ENCODE measurements at regions not wholly inside any gene's neighbourhood (a gene's known extent, or its start where the extent isn't known, plus 50 kb on each side); places are given as distances from the start of the nearest gene placed in this dataset.

DNA sequence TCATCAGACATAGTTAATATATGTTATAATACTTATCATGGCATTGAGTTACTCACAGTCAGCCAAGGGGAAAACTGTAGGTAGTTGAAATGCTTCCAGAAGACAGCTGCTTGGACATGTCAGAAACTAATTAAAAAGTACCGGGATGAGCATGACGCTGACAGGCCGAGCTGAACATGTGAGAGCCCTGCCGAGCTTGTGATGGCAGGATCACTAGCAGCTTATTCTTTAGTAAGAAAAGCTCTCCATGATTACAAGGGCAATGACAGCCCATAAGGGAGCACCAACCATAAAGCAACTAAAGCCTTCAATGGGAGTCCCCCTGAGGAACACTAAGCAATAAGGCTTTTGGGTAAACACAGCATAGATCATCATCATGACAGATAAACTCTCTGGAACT is 435.6 kb downstream of the TLL1 start:
- intact Hi-C loops (cut with DNase I, micrococcal nuclease), result no loop called here
- no peak overlapping the region for H3K4me3 ChIP-seq
- TF ChIP-seq CTCF (IDR thresholded peaks at IDR 0.05), result no peak
- no peaks in the 10 kb centered on the region for H3K9me3 ChIP-seq
- H3K4me1 ChIP-seq (ENCODE audit: low read depth), result no peaks in the 10 kb centered on the region
- no peak for DNase-seq
- no peak for ATAC-seq
- H3K36me3 ChIP-seq (ENCODE audit: low read depth), result no peaks in the 10 kb centered on the region

DNA sequence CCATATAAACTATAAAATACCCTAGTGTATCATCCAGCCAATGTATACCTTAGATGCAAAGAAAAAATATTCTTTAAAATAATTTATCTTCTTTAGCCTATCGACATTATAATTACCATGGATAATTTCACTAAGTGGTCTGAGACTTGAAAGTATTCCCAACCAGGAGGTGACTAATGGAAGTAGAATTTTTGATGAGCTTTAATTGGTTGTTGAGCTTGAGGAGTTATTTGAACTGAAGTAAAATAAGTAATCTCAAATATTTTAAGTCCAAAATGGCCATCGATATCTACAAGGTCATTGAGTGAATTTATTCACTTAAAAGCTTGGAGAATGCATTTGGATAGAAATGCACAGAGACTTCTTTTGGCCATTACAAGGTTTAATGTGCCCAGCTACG is 436.2 kb downstream of the TLL1 start:
- no peak for TF ChIP-seq CTCF (IDR thresholded peaks at IDR 0.05)
- DNase-seq (no peak), ATAC-seq (no peak)
- Histone ChIP-seq H3K4me3 (no peak overlapping the region), H3K36me3 (ENCODE audit: low read depth) (no peaks in the 10 kb centered on the region), H3K4me1 (ENCODE audit: low read depth) (no peaks in the 10 kb centered on the region), H3K9me3 (no peaks in the 10 kb centered on the region)
- intact Hi-C loops (cut with DNase I, micrococcal nuclease), result no loop called here

- no peak for ATAC-seq
- no peak for TF ChIP-seq CTCF (IDR thresholded peaks at IDR 0.05)
- H3K4me1 ChIP-seq (ENCODE audit: low read depth), result no peaks in the 10 kb centered on the region
- H3K9me3 ChIP-seq, result no peaks in the 10 kb centered on the region
- intact Hi-C loops (cut with DNase I, micrococcal nuclease), result no loop called here
- no peaks in the 10 kb centered on the region for H3K36me3 ChIP-seq (ENCODE audit: low read depth)
- H3K4me3 ChIP-seq, result no peak overlapping the region
- DNase-seq, result no peak
Measured at GRCh38 chr4:166311169-166311568, 438.1 kb downstream of the TLL1 start.

- Histone ChIP-seq H3K4me3 (no peak overlapping the region), H3K9me3 (no peaks in the 10 kb centered on the region), H3K4me1 (ENCODE audit: low read depth) (no peaks in the 10 kb centered on the region), H3K36me3 (ENCODE audit: low read depth) (no peaks in the 10 kb centered on the region)
- TF ChIP-seq CTCF (IDR thresholded peaks at IDR 0.05), result no peak
- intact Hi-C loops (cut with DNase I, micrococcal nuclease), result no loop called here
- no peak for ATAC-seq
- no peak for DNase-seq
Measured at GRCh38 chr4:166312166-166312565, 439.1 kb downstream of the TLL1 start.

DNA sequence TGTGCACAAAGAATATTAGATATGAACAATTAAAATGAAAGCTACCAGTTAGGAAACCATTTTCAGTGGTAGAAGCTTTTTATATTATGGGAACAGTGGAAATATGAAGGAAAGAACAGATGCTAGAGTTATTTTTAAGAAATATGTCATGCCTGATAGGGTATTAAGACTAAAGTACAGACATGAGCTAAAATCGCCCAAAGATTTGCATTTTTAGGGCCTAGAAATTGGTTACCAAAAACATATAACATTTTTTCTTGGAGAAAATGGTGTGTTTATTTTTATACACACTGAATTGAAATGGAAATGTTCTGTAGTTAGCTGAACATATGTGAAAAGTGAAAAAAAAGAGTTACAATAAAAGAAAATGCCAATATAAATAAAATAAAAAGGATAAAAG is 441.9 kb downstream of the TLL1 start:
- intact Hi-C loops (cut with DNase I, micrococcal nuclease), result no loop called here
- no peak for TF ChIP-seq CTCF (IDR thresholded peaks at IDR 0.05)
- DNase-seq (no peak), ATAC-seq (no peak)
- Histone ChIP-seq H3K4me1 (ENCODE audit: low read depth) (no peaks in the 10 kb centered on the region), H3K4me3 (no peak overlapping the region), H3K9me3 (no peaks in the 10 kb centered on the region), H3K36me3 (ENCODE audit: low read depth) (no peaks in the 10 kb centered on the region)

DNA sequence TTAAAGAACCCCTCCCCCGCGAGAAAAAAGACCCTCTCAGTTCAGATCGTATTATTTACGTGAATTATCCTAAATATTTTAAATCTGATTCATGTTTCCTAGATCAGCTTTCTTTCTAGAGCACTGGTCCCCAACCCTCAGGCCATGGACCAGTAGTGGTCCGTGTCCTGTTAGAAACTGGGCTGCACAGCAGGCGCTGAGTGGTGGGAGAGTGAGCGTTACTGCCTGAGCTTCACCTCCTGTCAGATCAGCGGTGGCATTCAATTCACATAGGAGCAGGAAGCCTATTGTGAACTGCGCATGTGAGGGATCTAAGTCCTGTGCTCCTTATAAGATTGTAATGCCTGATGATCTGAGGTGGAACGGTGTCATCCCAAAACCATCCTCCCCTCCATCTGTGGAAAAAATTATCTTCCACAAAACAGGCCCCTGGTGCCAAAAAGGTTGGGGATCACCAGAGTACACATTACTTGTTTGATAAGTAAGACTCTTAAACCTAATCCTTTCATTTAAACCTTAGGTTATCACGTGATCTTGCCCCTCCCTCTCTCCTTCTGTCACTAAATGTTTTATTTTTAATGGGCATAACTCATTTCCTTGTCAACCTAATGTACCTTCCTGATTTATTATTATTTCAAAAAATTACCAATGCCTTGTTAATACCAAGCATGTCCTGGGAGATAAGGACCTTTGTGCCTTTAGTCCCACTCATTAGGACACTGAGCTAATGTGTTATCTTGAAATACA is 442.9 kb downstream of the TLL1 start:
- no peak for DNase-seq
- Histone ChIP-seq H3K36me3 (ENCODE audit: low read depth) (no peaks in the 10 kb centered on the region), H3K4me3 (no peak overlapping the region), H3K9me3 (no peaks in the 10 kb centered on the region), H3K4me1 (ENCODE audit: low read depth) (no peaks in the 10 kb centered on the region)
- no peak for TF ChIP-seq CTCF (IDR thresholded peaks at IDR 0.05)
- intact Hi-C loops (cut with DNase I, micrococcal nuclease), result no loop called here
- ATAC-seq, result no peak

All from mucosa of descending colon (tissue), 3 donors.